IMR-90 (cell line): ENCODE measurements at regions not wholly inside any gene's neighbourhood (a gene's known extent, or its start where the extent isn't known, plus 50 kb on each side); places are given as distances from the start of the nearest gene placed in this dataset.

Experiments used
- ATAC-seq: fragments of 200-7000 bp; cut with Tn5 transposase; 2 replicates; pipeline ENCODE4 v1.9.1; 2020; ENCODE audit warnings: low read depth, mild to moderate bottlenecking, moderate library complexity
- BruUV-seq: library from RNA; stranded (reverse); fragments of 400-500 nt; replicated peaks from 2 replicates; lab custom pipeline; 2021; lab: Mats Ljungman, UMichigan
- CTCF ChIA-PET: fragments of 300-600 bp; formaldehyde crosslinking; extraction: SDS; loops from one replicate; lab custom pipeline; 2021; ENCODE audit warnings: antibody characterized with exemption; lab: Yijun Ruan, JAX
- POLR2A ChIA-PET: fragments of 300-600 bp; sonication (Branson Sonifier 250); formaldehyde crosslinking; loops from one replicate; lab custom pipeline; 2022; ENCODE audit warnings: antibody characterized with exemption; ENCODE audit not compliant: unreplicated experiment; lab: Charles Lee
- DNase-seq: peaks from one replicate; pipeline ENCODE4 v3.0.0; 2013
- H2AFZ ChIP-seq: replicated peaks from 2 replicates; pipeline ENCODE3; 2013; ENCODE audit warnings: low read length, mild to moderate bottlenecking; ENCODE audit not compliant: poor library complexity
- H2AK5ac ChIP-seq: 2 replicates; pipeline ENCODE4 v1.6.1; 2013; ENCODE audit warnings: low read depth, low read length, inconsistent platforms
- H2AK9ac ChIP-seq: replicated peaks from 2 replicates; pipeline ENCODE3; 2013; ENCODE audit warnings: mild to moderate bottlenecking, low read depth, low read length, moderate library complexity; ENCODE audit not compliant: poor library complexity
- H2BK120ac ChIP-seq: 2 replicates; pipeline ENCODE4 v1.6.1; 2013; ENCODE audit warnings: low read depth, low read length, inconsistent platforms
- H2BK15ac ChIP-seq: 3 replicates; pipeline ENCODE4 v1.6.1; 2013; ENCODE audit warnings: low read depth, low read length, inconsistent platforms
- H2BK20ac ChIP-seq: 2 replicates; pipeline ENCODE4 v1.6.1; 2013; ENCODE audit warnings: low read depth, mild to moderate bottlenecking, inconsistent platforms, low read length, moderate library complexity
- H2BK5ac ChIP-seq: 2 replicates; pipeline ENCODE4 v1.6.1; 2013; ENCODE audit warnings: mild to moderate bottlenecking, low read depth, low read length, inconsistent platforms; ENCODE audit not compliant: poor library complexity, severe bottlenecking
- H3K14ac ChIP-seq: replicated peaks from 2 replicates; pipeline ENCODE4 v1.6.1; 2013; ENCODE audit warnings: low read depth, low read length, inconsistent platforms
- H3K18ac ChIP-seq: 2 replicates; pipeline ENCODE4 v1.6.1; 2013; ENCODE audit warnings: low read depth, low read length, control low read depth
- H3K23ac ChIP-seq: 2 replicates; pipeline ENCODE4 v1.6.1; 2013; ENCODE audit warnings: low read depth, low read length, inconsistent platforms
- H3K27ac ChIP-seq: 2 replicates; pipeline ENCODE4 v1.5.1; 2013; ENCODE audit warnings: mild to moderate bottlenecking, control low read depth, low read length; ENCODE audit not compliant: insufficient read depth
- H3K27me3 ChIP-seq: 2 replicates; pipeline ENCODE4 v1.6.1; 2013; ENCODE audit warnings: low read length; ENCODE audit not compliant: control insufficient read depth, insufficient read depth
- H3K36me3 ChIP-seq: 2 replicates; pipeline ENCODE4 v1.6.1; 2013; ENCODE audit warnings: low read length, mixed read lengths; ENCODE audit not compliant: control insufficient read depth, insufficient read depth
- H3K4ac ChIP-seq: 2 replicates; pipeline ENCODE4 v1.6.1; 2013; ENCODE audit warnings: low read depth, low read length, inconsistent platforms
- H3K4me1 ChIP-seq: 2 replicates; pipeline ENCODE4 v1.6.1; 2013; ENCODE audit warnings: low read length, mixed read lengths; ENCODE audit not compliant: control insufficient read depth, insufficient read depth
- H3K4me2 ChIP-seq: 2 replicates; pipeline ENCODE4 v1.6.1; 2013; ENCODE audit warnings: low read depth, mild to moderate bottlenecking, control low read depth, low read length, moderate library complexity
- H3K4me3 ChIP-seq: 2 replicates; pipeline ENCODE4 v1.5.1; 2013; ENCODE audit warnings: low read depth, mild to moderate bottlenecking, control low read depth, low read length, moderate library complexity; ENCODE audit not compliant: insufficient read depth
- H3K56ac ChIP-seq: 2 replicates; pipeline ENCODE4 v1.6.1; 2013; ENCODE audit warnings: low read length, inconsistent platforms; ENCODE audit not compliant: insufficient read depth; ENCODE audit errors: extremely low read depth
- H3K79me1 ChIP-seq, 2 experiments: 2 replicates each; pipeline ENCODE4 v1.6.1; 2013; ENCODE audit warnings: low read length in 2 of 2, inconsistent platforms in 1 of 2, low read depth in 1 of 2
- H3K9ac ChIP-seq: 2 replicates; pipeline ENCODE4 v1.6.1; 2013; ENCODE audit warnings: low read depth, low read length, control low read depth
- H3K9me1 ChIP-seq: 2 replicates; pipeline ENCODE4 v1.6.1; 2013; ENCODE audit warnings: low read length, inconsistent platforms; ENCODE audit not compliant: insufficient read depth
- H3K9me3 ChIP-seq: 2 replicates; pipeline ENCODE4 v1.6.1; 2013; ENCODE audit warnings: low read length; ENCODE audit not compliant: control insufficient read depth, insufficient read depth
- H4K20me1 ChIP-seq: 2 replicates; pipeline ENCODE4 v1.6.1; 2013; ENCODE audit warnings: low read length, inconsistent platforms; ENCODE audit not compliant: insufficient read depth
- H4K5ac ChIP-seq: 2 replicates; pipeline ENCODE4 v1.6.1; 2013; ENCODE audit warnings: mild to moderate bottlenecking, low read depth, low read length, control low read depth
- H4K8ac ChIP-seq, 2 experiments: 2 replicates each; pipeline ENCODE4 v1.6.1; 2013; ENCODE audit warnings: low read depth in 2 of 2, low read length in 2 of 2, control low read depth in 1 of 2, inconsistent platforms in 1 of 2
- H4K91ac ChIP-seq: 2 replicates; pipeline ENCODE4 v1.6.1; 2013; ENCODE audit warnings: low read depth, low read length, inconsistent platforms; ENCODE audit not compliant: insufficient read depth
- CEBPB ChIP-seq: IDR thresholded peaks from 2 replicates; pipeline ENCODE4 v1.6.1; 2012; ENCODE audit warnings: low read depth, low read length, improper control_type of control experiment
- CHD1 ChIP-seq: IDR thresholded peaks from 2 replicates; pipeline ENCODE4 v1.6.1; 2012; ENCODE audit warnings: low read depth, low read length, improper control_type of control experiment
- ELK1 ChIP-seq: fragments of 150-350 bp; IDR thresholded peaks from 2 replicates; pipeline ENCODE4 v1.6.1; 2016; ENCODE audit warnings: low read depth, mild to moderate bottlenecking, low read length, moderate library complexity, borderline replicate concordance
- MAZ ChIP-seq: IDR thresholded peaks from 2 replicates; pipeline ENCODE4 v1.6.1; 2012; ENCODE audit warnings: low read depth, mild to moderate bottlenecking, low read length, improper control_type of control experiment, moderate library complexity, borderline replicate concordance
- NFE2L2 ChIP-seq: fragments of 150-350 bp; IDR thresholded peaks from 2 replicates; pipeline ENCODE4 v1.6.1; 2016; ENCODE audit warnings: low read depth, mild to moderate bottlenecking, low read length
- POLR2A ChIP-seq: IDR thresholded peaks from 2 replicates; pipeline ENCODE4 v1.6.1; 2012; ENCODE audit warnings: mild to moderate bottlenecking, low read depth, low read length
- RAD21 ChIP-seq: IDR thresholded peaks from 2 replicates; pipeline ENCODE4 v1.6.1; 2012; ENCODE audit warnings: low read length, improper control_type of control experiment
- RCOR1 ChIP-seq: IDR thresholded peaks from 2 replicates; pipeline ENCODE4 v1.6.1; 2012; ENCODE audit warnings: mild to moderate bottlenecking, low read length, improper control_type of control experiment; ENCODE audit not compliant: insufficient replicate concordance
- SMC3 ChIP-seq: fragments of 150-350 bp; IDR thresholded peaks from 2 replicates; pipeline ENCODE4 v1.6.1; 2016; ENCODE audit warnings: low read depth, mild to moderate bottlenecking, antibody characterized with exemption, low read length, moderate library complexity
- USF2 ChIP-seq: fragments of 150-350 bp; IDR thresholded peaks from 2 replicates; pipeline ENCODE4 v1.6.1; 2017; ENCODE audit warnings: mild to moderate bottlenecking, antibody characterized with exemption, low read length, low read depth
- WGBS, 2 experiments: methylation state at CpG; one replicate each; pipeline versions ENCODE4 v1.1.5 to v1.1.7; 2013; ENCODE audit warnings: missing lambda C conversion rate in 2 of 2; ENCODE audit not compliant: insufficient read length in 1 of 2; ENCODE audit errors: extremely low coverage in 2 of 2; 5-methylcytosine and 5-hydroxymethylcytosine counted together
- dilution Hi-C: fragments of 300-500 bp; cut with HindIII; formaldehyde crosslinking; loops from one replicate; pipeline ENCODE4 v1.14.3; 2018; ENCODE audit warnings: low sequenced_read_pairs; ENCODE audit not compliant: unreplicated experiment
- in situ Hi-C: fragments of 300-500 bp; cut with MboI; formaldehyde crosslinking; loops from 3 replicates; pipeline ENCODE4 v1.14.3; 2019; ENCODE audit warnings: low sequenced_read_pairs, inconsistent platforms, mixed read lengths
- intact Hi-C: fragments of 100-400 bp; cut with micrococcal nuclease; formaldehyde crosslinking; loops from 2 replicates; pipeline ENCODE4 v1.10.0; 2022
- TF ChIP-seq, protein P1 (sequence below): conservative IDR thresholded peaks from 2 replicates; pipeline ENCODE4 v1.5.1; 2012; ENCODE audit warnings: mild to moderate bottlenecking, low read depth, low read length, improper control_type of control experiment

DNA sequence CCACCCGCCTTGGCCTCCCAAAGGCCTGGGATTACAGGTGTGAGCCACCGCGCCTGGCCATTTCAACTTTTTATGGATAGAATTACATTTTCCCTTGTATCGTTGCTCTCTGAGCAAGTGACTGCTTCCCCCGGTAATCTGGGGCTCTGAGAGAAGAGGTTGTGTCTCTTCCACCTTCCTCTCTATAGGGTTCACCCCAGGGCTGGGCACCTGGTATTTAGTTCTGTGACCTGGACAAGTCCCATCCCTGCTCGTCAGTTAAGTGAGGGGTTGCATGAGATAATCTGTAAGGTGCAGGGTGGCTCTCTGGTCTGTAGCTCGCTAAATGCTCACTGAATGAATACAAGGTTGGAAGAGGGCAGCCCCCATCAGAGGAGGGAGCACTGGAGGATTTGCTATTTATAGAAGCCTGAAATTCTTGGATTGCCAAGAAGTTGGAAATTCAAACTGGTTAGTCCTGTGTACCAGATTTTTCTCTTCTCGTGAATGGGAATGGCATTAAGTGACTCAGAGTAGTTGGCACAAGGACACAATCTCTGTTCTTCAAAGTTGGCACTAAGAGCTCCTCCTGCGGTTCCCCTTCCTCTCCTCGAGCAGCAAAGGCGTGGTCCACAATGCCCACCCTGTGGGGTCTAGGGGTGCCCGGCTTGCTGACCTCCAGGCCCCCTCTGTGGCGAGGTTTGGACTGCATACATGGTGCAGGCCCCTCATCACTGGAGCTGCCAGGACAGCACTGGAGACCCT, 68.1 kb upstream of the DLG1 start:
- no peak overlapping the region for H2AFZ ChIP-seq
- dilution Hi-C loops = no loop called here
- H3K9me3 ChIP-seq = no peaks in the 10 kb centered on the region
- TF ChIP-seq CEBPB (no peak), USF2 (no peak), CHD1 (no peak), NFE2L2 (no peak), RCOR1 (no peak), RAD21 (no peak), SMC3 (no peak), MAZ (no peak), ELK1 (no peak), POLR2A (no peak)
- TF ChIP-seq, protein P1, sequence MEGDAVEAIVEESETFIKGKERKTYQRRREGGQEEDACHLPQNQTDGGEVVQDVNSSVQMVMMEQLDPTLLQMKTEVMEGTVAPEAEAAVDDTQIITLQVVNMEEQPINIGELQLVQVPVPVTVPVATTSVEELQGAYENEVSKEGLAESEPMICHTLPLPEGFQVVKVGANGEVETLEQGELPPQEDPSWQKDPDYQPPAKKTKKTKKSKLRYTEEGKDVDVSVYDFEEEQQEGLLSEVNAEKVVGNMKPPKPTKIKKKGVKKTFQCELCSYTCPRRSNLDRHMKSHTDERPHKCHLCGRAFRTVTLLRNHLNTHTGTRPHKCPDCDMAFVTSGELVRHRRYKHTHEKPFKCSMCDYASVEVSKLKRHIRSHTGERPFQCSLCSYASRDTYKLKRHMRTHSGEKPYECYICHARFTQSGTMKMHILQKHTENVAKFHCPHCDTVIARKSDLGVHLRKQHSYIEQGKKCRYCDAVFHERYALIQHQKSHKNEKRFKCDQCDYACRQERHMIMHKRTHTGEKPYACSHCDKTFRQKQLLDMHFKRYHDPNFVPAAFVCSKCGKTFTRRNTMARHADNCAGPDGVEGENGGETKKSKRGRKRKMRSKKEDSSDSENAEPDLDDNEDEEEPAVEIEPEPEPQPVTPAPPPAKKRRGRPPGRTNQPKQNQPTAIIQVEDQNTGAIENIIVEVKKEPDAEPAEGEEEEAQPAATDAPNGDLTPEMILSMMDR = no peak
- H3K9me1 ChIP-seq = peaks cover 7% of the 10 kb centered on the region; the same call in 1 of the 2 replicates
- no peaks in the 10 kb centered on the region for H3K79me1 ChIP-seq
- H3K9ac ChIP-seq = no peak overlapping the region
- H2BK120ac ChIP-seq = no peak overlapping the region
- H2AK5ac ChIP-seq = 0 out of 2 replicates have a peak overlapping the region, but pooled peaks have one; percentile 30
- 0 out of 2 replicates have a peak overlapping the region, but pooled peaks have one; percentile 24 for H3K14ac ChIP-seq
- no peak overlapping the region for H3K56ac ChIP-seq
- no peaks in the 10 kb centered on the region for H4K20me1 ChIP-seq
- H3K4me3 ChIP-seq = no peak overlapping the region
- H3K27me3 ChIP-seq = peaks cover 14% of the 10 kb centered on the region
- intact Hi-C loops = no loop called here
- POLR2A ChIA-PET = interaction anchor here (0.8 kb wide), 1 partner anchor 13 kb away, joined by 4 read pairs; no protein-coding TSS in a partner anchor
- no peak overlapping the region for H3K4me2 ChIP-seq
- CTCF ChIA-PET = no interaction called here
- DNase-seq (no peak), ATAC-seq (no peak)
- H3K18ac ChIP-seq = no peak overlapping the region
- no peak overlapping the region for H4K5ac ChIP-seq
- in situ Hi-C loops = no loop called here
- H3K4ac ChIP-seq = no peak overlapping the region
- H4K91ac ChIP-seq = no peak overlapping the region
- no peak overlapping the region for H2AK9ac ChIP-seq
- no peak overlapping the region for H2BK15ac ChIP-seq
- H4K8ac ChIP-seq = no peak overlapping the region
- H3K36me3 ChIP-seq = no peaks in the 10 kb centered on the region
- 53% methylated on average over 3 of the region's 13 CpGs; no CpG with 5 or more reads in 1 of the 2 experiments for WGBS, 2 experiments
- no peak overlapping the region for H2BK20ac ChIP-seq
- H3K23ac ChIP-seq = no peak overlapping the region; the same call in 1 of the 2 replicates
- no peak overlapping the region for H2BK5ac ChIP-seq
- H3K4me1 ChIP-seq = peaks cover 16% of the 10 kb centered on the region
- BruUV-seq = no TSS peak
- H3K27ac ChIP-seq = no peak overlapping the region
